Gastroesophageal sphincter (tissue), 3 donors: ENCODE measurements at regions not wholly inside any gene's neighbourhood (a gene's known extent, or its start where the extent isn't known, plus 50 kb on each side); places are given as distances from the start of the nearest gene placed in this dataset.

Source experiments
- CTCF ChIP-seq, 4 experiments: fragments of 200-600 bp in 2 of 4; fragments of 450-650 bp in 2 of 4; sonication (generic) in 1 of 4; IDR thresholded peaks; one replicate each; pipeline ENCODE4 v1.5.1; 2017 to 2019; ENCODE audit warnings: antibody characterized with exemption in 4 of 4, mild to moderate bottlenecking in 2 of 4, moderate library complexity in 2 of 4
- POLR2A ChIP-seq, 2 donors: fragments of 450-650 bp; IDR thresholded peaks; one replicate each; pipeline ENCODE4 v1.6.1; 2017; ENCODE audit warnings: antibody characterized with exemption in 2 of 2, mild to moderate bottlenecking in 2 of 2, moderate library complexity in 1 of 2
- POLR2AphosphoS5 ChIP-seq: sonication (generic); formaldehyde crosslinking; IDR thresholded peaks from one replicate; pipeline ENCODE4 v1.6.1; 2017; ENCODE audit warnings: antibody characterized with exemption

GRCh38 chr4:149214301-149214700 is 601.3 kb downstream of the IQCM start:
- no peak for TF ChIP-seq POLR2A (IDR thresholded peaks at IDR 0.05)
- TF ChIP-seq POLR2AphosphoS5: no peak
- TF ChIP-seq CTCF (IDR thresholded peaks at IDR 0.05): no peak
